Mucosa of gallbladder (tissue), 1 donor: ENCODE measurements at regions not wholly inside any gene's neighbourhood (a gene's known extent, or its start where the extent isn't known, plus 50 kb on each side); places are given as distances from the start of the nearest gene placed in this dataset.

ENCODE experiments used
- DNase-seq: peaks from one replicate; pipeline ENCODE4 v3.0.0-alpha.2; 2020; ENCODE audit warnings: low spot score
- donor health status: DM: no; HTN: no; CAD: no.

- DNase-seq = no peak
Observed at GRCh38 chr9:79800578-79800977, 228.8 kb downstream of the TLE4 start.

GRCh38 chr9:79799691-79800335 lies 228.0 kb downstream of the TLE4 start:
- no peak for DNase-seq

GRCh38 chr9:79798450-79798849 lies 226.7 kb downstream of the TLE4 start:
- no peak for DNase-seq

GRCh38 chr9:79796411-79796810 lies 224.6 kb downstream of the TLE4 start:
- DNase-seq = no peak

- no peak for DNase-seq
Observed at GRCh38 chr9:79788662-79789061, 216.9 kb downstream of the TLE4 start.

- no peak for DNase-seq
Observed at GRCh38 chr9:79781263-79781662, 209.5 kb downstream of the TLE4 start.

- DNase-seq = no peak
Observed at GRCh38 chr9:79780559-79780958, 208.8 kb downstream of the TLE4 start.

- no peak for DNase-seq
Observed at GRCh38 chr9:79779901-79780300, 208.1 kb downstream of the TLE4 start.

- DNase-seq = no peak
Observed at GRCh38 chr9:79778581-79778980, 206.8 kb downstream of the TLE4 start.

DNA sequence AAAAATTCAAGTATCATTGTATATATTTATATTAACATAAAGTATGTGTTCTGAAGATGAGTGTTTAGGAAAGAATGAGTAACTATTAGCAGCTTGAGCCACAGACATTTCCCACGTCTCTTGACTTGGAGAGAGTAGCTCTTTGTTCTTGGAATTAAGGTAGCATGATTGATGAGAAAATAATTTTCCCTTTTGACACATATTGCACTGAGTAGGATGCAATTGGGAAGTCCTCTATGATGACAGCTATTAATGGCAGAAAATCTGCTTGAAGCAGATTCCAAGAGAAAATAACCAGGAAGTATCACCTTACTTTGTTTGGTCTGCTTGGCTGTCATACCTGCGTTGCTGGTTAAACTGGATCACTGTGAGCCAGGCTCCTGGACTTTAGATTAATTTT lies 204.8 kb downstream of the TLE4 start:
- no peak for DNase-seq
